DMS 273 (cell line): ENCODE measurements at regions not wholly inside any gene's neighbourhood (a gene's known extent, or its start where the extent isn't known, plus 50 kb on each side); places are given as distances from the start of the nearest gene placed in this dataset.
A peak's percentile ranks its signal among the peaks of the same experiment; 100 is the strongest.
"Not testable (repeated sequence)": the region's sequence is repeated elsewhere in the genome, so short reads cannot be mapped to it uniquely, and the experiment has no call there.

ENCODE experiments used
- DNase-seq: peaks from one replicate; lab custom pipeline; 2025; ENCODE audit not compliant: unreplicated experiment; lab: John Stamatoyannopoulos, UW

GRCh38 chr7:108810756-108811385 lies 241.2 kb downstream of the DNAJB9 start:
- DNase-seq, result no peak

- peak; percentile 35 for DNase-seq
Observed at GRCh38 chr7:108813251-108814014, 243.8 kb downstream of the DNAJB9 start.

GRCh38 chr7:108815815-108816214 lies 246.1 kb downstream of the DNAJB9 start:
- DNase-seq, result no peak

GRCh38 chr7:108818742-108819141 lies 249.1 kb downstream of the DNAJB9 start:
- no peak for DNase-seq

- DNase-seq, result no peak
Observed at GRCh38 chr7:108824840-108825580, 255.3 kb downstream of the DNAJB9 start.

GRCh38 chr7:108825581-108825909 lies 255.9 kb downstream of the DNAJB9 start:
- no peak for DNase-seq

- no peak for DNase-seq
Observed at GRCh38 chr7:108836256-108836655, 266.6 kb downstream of the DNAJB9 start.

GRCh38 chr7:108838198-108838597 lies 268.5 kb downstream of the DNAJB9 start:
- DNase-seq, result no peak

GRCh38 chr7:108839076-108839475 lies 269.4 kb downstream of the DNAJB9 start:
- no peak for DNase-seq

- DNase-seq, result no peak
Observed at GRCh38 chr7:108845951-108846350, 276.3 kb downstream of the DNAJB9 start.

GRCh38 chr7:108846471-108846870 lies 276.8 kb downstream of the DNAJB9 start:
- no peak for DNase-seq

GRCh38 chr7:108848486-108848885 lies 278.8 kb downstream of the DNAJB9 start:
- DNase-seq, result no peak

- no peak for DNase-seq
Observed at GRCh38 chr7:108860615-108861014, 290.9 kb downstream of the DNAJB9 start.

GRCh38 chr7:108861071-108861470 lies 291.4 kb downstream of the DNAJB9 start:
- no peak for DNase-seq

- no peak for DNase-seq
Observed at GRCh38 chr7:108863227-108863848, 293.7 kb downstream of the DNAJB9 start.

- no peak for DNase-seq
Observed at GRCh38 chr7:108869070-108869469, 299.4 kb downstream of the DNAJB9 start.

GRCh38 chr7:108875139-108875538 lies 305.5 kb downstream of the DNAJB9 start:
- DNase-seq, result peak; percentile 57

GRCh38 chr7:108890862-108891261 lies 321.2 kb downstream of the DNAJB9 start:
- no peak for DNase-seq

- no peak for DNase-seq
Observed at GRCh38 chr7:108908456-108908855, 338.8 kb downstream of the DNAJB9 start.

GRCh38 chr7:108911016-108911415 lies 341.3 kb downstream of the DNAJB9 start:
- DNase-seq, result no peak

GRCh38 chr7:108920490-108920889 lies 350.8 kb downstream of the DNAJB9 start:
- no peak for DNase-seq

GRCh38 chr7:108943048-108943447 lies 373.4 kb downstream of the DNAJB9 start:
- DNase-seq, result not testable (repeated sequence)
